Hepatic stellate cell (primary cell): ENCODE measurements at regions not wholly inside any gene's neighbourhood (a gene's known extent, or its start where the extent isn't known, plus 50 kb on each side); places are given as distances from the start of the nearest gene placed in this dataset.

Source experiments
- DNase-seq: peaks from one replicate; pipeline ENCODE4 v3.0.0; 2011; ENCODE audit warnings: low spot score

DNA sequence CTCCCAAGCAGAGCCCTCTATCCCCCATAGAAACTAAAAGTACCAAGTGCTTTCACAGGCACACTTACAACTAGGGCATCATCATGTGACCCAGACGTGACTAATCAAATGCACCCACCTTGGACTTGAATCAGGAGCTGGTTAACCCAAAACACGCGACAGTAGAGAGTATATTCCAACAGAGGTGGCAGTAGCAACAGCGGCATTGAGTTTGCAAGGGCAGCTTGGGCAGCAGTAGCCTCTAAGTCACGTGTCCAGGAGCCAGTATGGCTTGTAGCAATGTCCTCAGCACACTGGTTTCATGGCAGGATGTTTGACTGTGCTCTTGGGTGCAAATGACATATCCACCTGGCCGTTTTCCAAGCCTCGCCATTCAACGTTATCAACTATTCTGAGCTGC, 73.4 kb upstream of the DNAH5 start:
- no peak for DNase-seq

DNA sequence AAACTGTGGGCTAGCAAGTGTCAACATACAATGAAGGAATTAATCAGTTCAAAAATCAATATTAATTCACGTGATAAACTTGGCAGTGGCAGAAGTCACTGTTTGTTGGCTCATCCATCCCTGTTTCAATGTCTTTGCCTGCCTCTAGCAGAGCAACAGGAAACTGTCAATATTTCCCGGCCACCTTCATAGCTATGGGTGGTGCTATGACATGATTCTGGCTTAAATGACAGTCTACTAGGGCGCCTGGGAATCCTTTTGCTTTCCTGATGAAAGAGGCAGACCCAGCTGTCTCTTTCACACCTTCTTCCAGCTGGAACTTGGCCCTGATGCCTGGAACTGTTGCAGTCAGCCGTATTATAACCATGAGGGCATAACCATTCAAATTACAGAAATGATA, 72.1 kb upstream of the DNAH5 start:
- no peak for DNase-seq

- DNase-seq, result peak; percentile 84
Measured at GRCh38 chr5:14011089-14012020, 66.9 kb upstream of the DNAH5 start.

- DNase-seq, result no peak
Measured at GRCh38 chr5:14009575-14009974, 65.1 kb upstream of the DNAH5 start.

- DNase-seq, result no peak
Measured at GRCh38 chr5:14008819-14009311, 64.4 kb upstream of the DNAH5 start.

GRCh38 chr5:14006823-14007520, 62.5 kb upstream of the DNAH5 start:
- DNase-seq, result peak; percentile 21

DNA sequence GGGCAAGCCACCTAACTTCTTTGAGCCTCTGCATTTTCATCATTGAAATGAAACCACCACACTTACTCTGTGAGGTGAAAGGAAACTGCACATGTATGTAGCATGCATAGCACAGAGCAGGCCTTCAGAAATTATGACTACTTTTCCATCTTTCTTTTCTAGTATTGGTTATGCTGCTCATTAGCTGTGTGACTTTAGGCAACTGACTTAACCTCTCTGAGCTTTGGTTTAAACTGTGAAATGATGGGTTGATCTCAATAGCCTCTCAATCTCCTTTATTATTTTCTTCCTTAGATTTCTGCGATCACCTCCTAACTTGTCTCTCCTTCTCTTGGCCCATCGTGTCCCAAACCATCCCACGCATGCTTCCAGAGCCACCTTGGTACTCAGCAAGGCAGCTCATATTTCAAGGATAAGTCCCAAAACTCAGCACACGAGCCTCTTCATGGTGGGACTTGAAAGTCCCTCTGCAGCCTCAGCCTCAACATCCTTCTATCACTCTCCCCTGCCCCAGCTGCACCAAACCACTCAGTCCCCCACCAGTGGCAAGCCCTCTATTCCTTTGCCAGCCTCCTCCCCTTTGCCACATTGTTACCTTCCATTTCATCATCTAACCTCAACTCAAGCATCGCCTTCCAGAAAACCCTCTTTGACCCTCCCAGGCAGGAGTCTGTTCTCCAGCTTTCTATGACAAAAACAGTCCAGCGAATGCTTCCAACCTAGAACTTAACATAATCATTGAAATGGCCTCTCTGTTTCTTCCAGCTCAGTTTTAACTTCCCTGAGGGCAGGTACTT, 60.3 kb upstream of the DNAH5 start:
- no peak for DNase-seq

GRCh38 chr5:14003936-14004335, 59.4 kb upstream of the DNAH5 start:
- no peak for DNase-seq

DNA sequence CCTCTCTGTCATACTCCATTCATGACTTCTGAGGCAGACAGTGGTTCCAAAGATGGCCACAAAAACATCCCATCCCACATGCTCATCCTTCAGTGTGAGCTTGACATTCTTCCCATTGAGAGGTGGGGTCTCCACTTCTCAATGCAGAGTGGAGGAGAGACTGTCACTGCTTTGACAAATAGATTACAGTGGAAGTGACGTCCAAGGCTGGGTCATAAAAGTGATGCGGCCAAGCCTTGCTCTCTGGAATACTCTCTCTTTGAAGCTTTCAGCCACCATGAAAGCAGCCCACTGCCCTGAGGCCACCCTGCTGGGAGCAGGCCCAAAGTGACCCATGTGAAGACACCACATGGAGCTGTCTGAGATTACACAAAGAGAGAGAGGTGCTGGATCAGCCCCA, 59.0 kb upstream of the DNAH5 start:
- no peak for DNase-seq

DNA sequence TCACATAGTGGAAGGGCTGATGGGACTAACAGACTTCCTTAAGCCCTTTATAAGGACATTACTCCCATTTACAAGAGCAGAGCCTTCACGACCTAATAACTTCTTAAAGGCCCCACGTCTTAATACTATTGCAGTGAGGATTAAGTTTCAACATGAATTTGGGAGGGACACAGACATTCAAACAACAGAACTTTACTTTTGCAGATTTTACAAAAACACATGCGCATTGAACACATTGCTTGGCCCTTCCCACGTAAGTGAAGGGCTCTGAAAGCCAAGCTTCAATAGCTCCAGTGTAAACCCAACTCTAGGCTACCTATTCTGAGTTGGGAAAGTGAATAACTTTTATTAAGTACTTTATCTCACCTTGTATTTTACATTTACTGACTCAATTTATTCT, 53.8 kb upstream of the DNAH5 start:
- DNase-seq, result no peak

- DNase-seq, result no peak
Measured at GRCh38 chr5:13997514-13997913, 53.0 kb upstream of the DNAH5 start.

DNA sequence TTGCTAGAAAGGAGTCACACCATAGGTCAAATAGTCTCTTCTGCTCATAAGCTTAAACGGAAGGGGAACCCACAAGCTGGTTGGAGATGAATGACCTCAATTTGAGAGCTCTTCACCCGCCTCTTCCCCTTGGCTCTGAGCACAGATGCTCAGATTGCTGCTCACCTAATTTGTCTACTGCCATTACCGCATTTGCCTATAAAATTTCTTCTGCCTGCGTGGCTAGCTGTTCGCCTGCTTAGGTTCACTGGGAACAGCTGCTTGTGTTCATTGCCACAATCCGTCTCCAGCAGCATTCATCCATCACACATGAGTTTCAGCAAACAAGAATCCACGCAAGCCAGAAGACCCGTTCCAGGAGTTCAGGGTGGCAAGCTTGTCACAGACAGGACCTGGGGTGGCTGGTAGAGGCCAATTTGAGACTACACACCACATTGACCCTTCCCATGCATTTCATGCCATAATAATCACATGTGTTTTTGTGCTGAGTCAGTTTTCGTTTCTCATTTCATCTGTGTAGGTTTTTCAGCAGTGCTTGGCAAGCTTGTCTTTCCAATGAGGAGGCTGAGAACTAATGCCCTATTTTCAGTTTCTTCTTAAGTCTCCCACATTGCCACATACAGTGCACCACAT, 50.2 kb upstream of the DNAH5 start:
- no peak for DNase-seq
